H1 (cell line): ENCODE measurements at regions not wholly inside any gene's neighbourhood (a gene's known extent, or its start where the extent isn't known, plus 50 kb on each side); places are given as distances from the start of the nearest gene placed in this dataset.

ENCODE experiments used
- RAD21 ChIP-seq, 2 experiments: IDR thresholded peaks in 1 of 2; conservative IDR thresholded peaks in 1 of 2; 2 replicates each; pipeline ENCODE4 v1.6.1; 2011; ENCODE audit warnings: low read depth in 2 of 2, low read length in 2 of 2, improper control_type of control experiment in 1 of 2, inconsistent platforms in 1 of 2, mild to moderate bottlenecking in 1 of 2, moderate library complexity in 1 of 2

GRCh38 chr1:73009311-73009710 is 727.0 kb upstream of the NEGR1 start (continued):
- no peak for TF ChIP-seq RAD21 (IDR thresholded peaks at IDR 0.05 in 1 of 2, conservative IDR thresholded peaks at IDR 0.05 in 1 of 2; ENCODE audit: low read depth in 2 of 2, low read length in 2 of 2)
